Erythroblast (primary cell): ENCODE measurements at regions not wholly inside any gene's neighbourhood (a gene's known extent, or its start where the extent isn't known, plus 50 kb on each side); places are given as distances from the start of the nearest gene placed in this dataset.

ENCODE experiments used
- GATA1 ChIP-seq: IDR thresholded peaks from 2 replicates; pipeline ENCODE4 v1.6.1; 2011; ENCODE audit warnings: low read depth, mild to moderate bottlenecking, control low read depth, low read length, moderate library complexity
- POLR2A ChIP-seq: IDR thresholded peaks from 2 replicates; pipeline ENCODE4 v1.6.1; 2011; ENCODE audit warnings: mild to moderate bottlenecking, low read length

- TF ChIP-seq POLR2A (no peak), GATA1 (no peak)
Measured at GRCh38 chr1:91201694-91202093, 179.9 kb upstream of the ZNF644 start.
